Spleen (tissue), 11 donors: ENCODE measurements at regions not wholly inside any gene's neighbourhood (a gene's known extent, or its start where the extent isn't known, plus 50 kb on each side); places are given as distances from the start of the nearest gene placed in this dataset.

ENCODE experiments used
- DNase-seq: peaks from one replicate; pipeline ENCODE4 v3.0.0-alpha.2; 2020
- H3K27ac ChIP-seq, 8 donors: fragments of 200-600 bp; sonication (generic) in 7 of 8; 1 replicate in 4 of 8; 2 replicates in 4 of 8; pipeline versions ENCODE4 v1.5.0 to v1.8.0; 2016 to 2021; ENCODE audit warnings: inconsistent platforms in 4 of 8, mild to moderate bottlenecking in 4 of 8, moderate library complexity in 1 of 8
- H3K27me3 ChIP-seq, 7 donors: fragments of 200-600 bp; sonication (generic) in 6 of 7; replicated peaks in 1 of 7; 1 replicate in 4 of 7; 2 replicates in 3 of 7; pipeline versions ENCODE4 v1.5.0 to v1.8.0; 2016 to 2021; ENCODE audit warnings: inconsistent platforms in 3 of 7, mild to moderate bottlenecking in 1 of 7
- H3K36me3 ChIP-seq, 6 donors: fragments of 200-600 bp; sonication (generic) in 5 of 6; 1 replicate in 4 of 6; 2 replicates in 2 of 6; pipeline versions ENCODE4 v1.5.0 to v1.8.0; 2016 to 2021; ENCODE audit warnings: inconsistent platforms in 2 of 6
- H3K4me1 ChIP-seq, 6 donors: fragments of 200-600 bp; sonication (generic) in 5 of 6; 1 replicate in 3 of 6; 2 replicates in 3 of 6; pipeline versions ENCODE4 v1.5.0 to v1.8.0; 2016 to 2021; ENCODE audit warnings: inconsistent platforms in 3 of 6
- H3K4me3 ChIP-seq, 8 donors: fragments of 200-600 bp; sonication (generic) in 7 of 8; 1 replicate in 4 of 8; 2 replicates in 4 of 8; pipeline versions ENCODE4 v1.5.0 to v1.8.0; 2016 to 2021; ENCODE audit warnings: inconsistent platforms in 4 of 8, mild to moderate bottlenecking in 4 of 8, moderate library complexity in 2 of 8
- H3K9me3 ChIP-seq, 8 donors: fragments of 200-600 bp; sonication (generic) in 7 of 8; 1 replicate in 4 of 8; 2 replicates in 4 of 8; pipeline versions ENCODE4 v1.5.0 to v1.8.0; 2016 to 2021; ENCODE audit warnings: inconsistent platforms in 4 of 8
- CTCF ChIP-seq, 11 experiments: fragments of 200-600 bp in 7 of 11; fragments of 450-650 bp in 4 of 11; sonication (generic) in 4 of 11; IDR thresholded peaks in 8 of 11; conservative IDR thresholded peaks in 3 of 11; 1 replicate in 7 of 11; 2 replicates in 4 of 11; pipeline versions ENCODE4 v1.4.0 to v1.8.0; 2016 to 2021; ENCODE audit warnings: antibody characterized with exemption in 11 of 11, inconsistent platforms in 4 of 11, mild to moderate bottlenecking in 1 of 11
- POLR2A ChIP-seq, 3 donors: fragments of 450-650 bp; IDR thresholded peaks; one replicate each; pipeline ENCODE4 v1.5.1; 2017; ENCODE audit warnings: antibody characterized with exemption in 3 of 3, mild to moderate bottlenecking in 1 of 3
- POLR2AphosphoS5 ChIP-seq, 3 donors: sonication (generic); formaldehyde crosslinking; IDR thresholded peaks; one replicate each; pipeline ENCODE4 v1.5.1; 2017; ENCODE audit warnings: antibody characterized with exemption in 3 of 3
- WGBS, 5 donors: extraction: QIAGEN DNeasy Blood & Tissue Kit in 3 of 5; methylation state at CpG; one replicate each; pipeline versions ENCODE4 v1.1.5 to v1.1.7; 2013 to 2018; 5-methylcytosine and 5-hydroxymethylcytosine counted together
- intact Hi-C: fragments of 100-400 bp; cut with DNase I; formaldehyde crosslinking; loops from one replicate; pipeline ENCODE4 v1.15.0; 2023; ENCODE audit warnings: low total_unique reads
- donor health status: healthy with polysubstance abuse.
- donor health status: DM: no; HTN: no; CAD: no; lungs with moderate emphysema.
- donor health status: DM: no; HTN: no; CAD: no.
- donor health status: Bipolar disorder and iron deficiency.
- donor health status: healthy.
- donor health status: DM: no; HTN: no; CAD: no.
- donor health status: DM: yes; HTN: yes; CAD: no.

GRCh38 chr18:55093808-55094207, 134.5 kb upstream of the CCDC68 start:
- H3K4me1 ChIP-seq = peaks cover 0 to 22% (median under 1%) of the 10 kb centered on the region in 6 donors
- intact Hi-C loops = no loop called here
- DNase-seq = no peak
- no peaks in the 10 kb centered on the region for H3K27me3 ChIP-seq
- TF ChIP-seq POLR2AphosphoS5 (IDR thresholded peaks at IDR 0.05) (no peak), CTCF (IDR thresholded peaks at IDR 0.05 in 8 of 11, conservative IDR thresholded peaks at IDR 0.05 in 3 of 11) (no peak)
- no peak overlapping the region for H3K27ac ChIP-seq
- no peaks in the 10 kb centered on the region for H3K9me3 ChIP-seq
- no peak overlapping the region for H3K4me3 ChIP-seq
- H3K36me3 ChIP-seq = no peaks in the 10 kb centered on the region

- no peaks in the 10 kb centered on the region for H3K27me3 ChIP-seq
- no peak overlapping the region for H3K27ac ChIP-seq
- no peaks in the 10 kb centered on the region for H3K36me3 ChIP-seq
- H3K9me3 ChIP-seq = no peaks in the 10 kb centered on the region
- intact Hi-C loops = no loop called here
- no peak for TF ChIP-seq POLR2AphosphoS5 (IDR thresholded peaks at IDR 0.05)
- TF ChIP-seq CTCF (IDR thresholded peaks at IDR 0.05 in 8 of 11, conservative IDR thresholded peaks at IDR 0.05 in 3 of 11) = no peak
- TF ChIP-seq POLR2A (IDR thresholded peaks at IDR 0.05) = no peak
- no peak for DNase-seq
- H3K4me3 ChIP-seq = no peak overlapping the region
- peaks cover 0 to 27% (median 2%) of the 10 kb centered on the region in 6 donors for H3K4me1 ChIP-seq
These were observed 134.0 kb upstream of the CCDC68 start for GRCh38 chr18:55093295-55093694.

GRCh38 chr18:55092166-55092565, 132.9 kb upstream of the CCDC68 start:
- 68 to 95% (median 79%) methylated on average over 4 of the region's 4 CpGs for WGBS, 5 donors

DNA sequence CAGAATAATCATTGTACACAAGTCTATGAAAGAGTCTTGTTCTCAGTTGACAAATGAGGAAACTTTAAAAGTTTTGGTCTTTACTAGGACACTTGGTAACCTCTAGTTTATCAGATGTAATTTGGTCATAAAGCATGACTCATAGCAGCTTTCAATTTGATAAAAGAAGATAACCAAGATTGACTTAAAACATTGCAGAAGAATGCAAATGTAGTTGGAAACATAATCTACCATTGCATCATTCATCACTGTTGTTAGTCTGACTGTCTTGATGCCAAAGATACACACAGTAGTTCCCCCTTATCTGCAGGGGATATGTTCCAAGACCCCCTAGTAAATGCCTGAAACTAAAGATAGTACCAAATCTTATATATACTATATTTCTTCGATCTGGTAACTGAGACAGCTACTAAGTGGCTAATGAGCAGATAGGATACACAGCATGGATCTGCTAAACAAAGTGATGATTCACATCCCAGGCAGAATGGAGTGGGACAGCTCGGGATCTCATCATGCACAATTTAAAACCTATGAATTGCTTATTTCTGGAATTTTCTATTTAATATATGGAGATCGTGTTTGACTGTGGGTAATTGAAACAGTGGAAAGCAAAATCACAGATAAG, 131.4 kb upstream of the CCDC68 start:
- H3K4me3 ChIP-seq = no peak overlapping the region
- H3K9me3 ChIP-seq = no peaks in the 10 kb centered on the region
- no peak for TF ChIP-seq POLR2A (IDR thresholded peaks at IDR 0.05)
- no peak for TF ChIP-seq CTCF (IDR thresholded peaks at IDR 0.05 in 8 of 11, conservative IDR thresholded peaks at IDR 0.05 in 3 of 11)
- no peak for TF ChIP-seq POLR2AphosphoS5 (IDR thresholded peaks at IDR 0.05)
- H3K4me1 ChIP-seq = peaks cover 0 to 17% (median 0%) of the 10 kb centered on the region in 6 donors
- no peak for DNase-seq
- intact Hi-C loops = no loop called here
- no peaks in the 10 kb centered on the region for H3K27me3 ChIP-seq
- H3K27ac ChIP-seq = no peak overlapping the region
- 55 to 85% (median 71%) methylated on average over 3 of the region's 3 CpGs for WGBS, 5 donors
- no peaks in the 10 kb centered on the region for H3K36me3 ChIP-seq

More at GRCh38 chr18:55092166-55092565, 132.9 kb upstream of the CCDC68 start:
- no peaks in the 10 kb centered on the region for H3K36me3 ChIP-seq
- no peaks in the 10 kb centered on the region for H3K27me3 ChIP-seq
- no peak overlapping the region for H3K4me3 ChIP-seq
- no peak overlapping the region for H3K27ac ChIP-seq
- no peaks in the 10 kb centered on the region for H3K9me3 ChIP-seq
- TF ChIP-seq POLR2A (IDR thresholded peaks at IDR 0.05) (no peak), POLR2AphosphoS5 (IDR thresholded peaks at IDR 0.05) (no peak), CTCF (IDR thresholded peaks at IDR 0.05 in 8 of 11, conservative IDR thresholded peaks at IDR 0.05 in 3 of 11) (no peak)
- H3K4me1 ChIP-seq = peaks cover 0 to 24% (median 2%) of the 10 kb centered on the region in 6 donors
- no peak for DNase-seq
- intact Hi-C loops = no loop called here
